ENCODE measurements at regions not wholly inside any gene's neighbourhood (a gene's known extent, or its start where the extent isn't known, plus 50 kb on each side); places are given as distances from the start of the nearest gene placed in this dataset.

DNA sequence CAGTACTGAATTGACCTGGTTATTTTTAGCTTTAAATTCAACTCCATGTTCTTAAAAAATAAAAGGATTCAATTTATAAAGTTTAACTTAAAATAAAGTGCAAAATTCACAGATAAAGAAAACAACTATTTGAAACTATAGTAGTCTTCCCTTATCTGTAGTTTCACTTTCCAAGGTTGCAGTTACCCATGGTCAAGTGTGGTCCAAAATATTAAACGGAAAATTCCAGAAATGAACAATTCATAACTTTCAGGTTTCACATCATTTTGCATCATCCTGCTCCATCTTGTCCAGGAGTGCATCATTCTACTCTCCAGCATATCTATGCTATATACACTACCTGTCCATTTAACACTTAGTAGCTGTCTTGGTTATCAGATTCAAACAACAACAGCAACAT is 54.5 kb upstream of the ZNF804A start:
- H3K27ac ChIP-seq (ENCODE audit: low read length) = no peak overlapping the region
- no peak overlapping the region for H3K4me3 ChIP-seq (ENCODE audit: low read length)
- H3K79me2 ChIP-seq (replicated peaks; ENCODE audit: insufficient read depth, low read length) = no peaks in the 10 kb centered on the region
- TF ChIP-seq MXI1 (conservative IDR thresholded peaks at IDR 0.05; ENCODE audit: poor library complexity, severe bottlenecking) (no peak), RAD21 (conservative IDR thresholded peaks at IDR 0.05) (no peak)
- TF ChIP-seq, protein P1, sequence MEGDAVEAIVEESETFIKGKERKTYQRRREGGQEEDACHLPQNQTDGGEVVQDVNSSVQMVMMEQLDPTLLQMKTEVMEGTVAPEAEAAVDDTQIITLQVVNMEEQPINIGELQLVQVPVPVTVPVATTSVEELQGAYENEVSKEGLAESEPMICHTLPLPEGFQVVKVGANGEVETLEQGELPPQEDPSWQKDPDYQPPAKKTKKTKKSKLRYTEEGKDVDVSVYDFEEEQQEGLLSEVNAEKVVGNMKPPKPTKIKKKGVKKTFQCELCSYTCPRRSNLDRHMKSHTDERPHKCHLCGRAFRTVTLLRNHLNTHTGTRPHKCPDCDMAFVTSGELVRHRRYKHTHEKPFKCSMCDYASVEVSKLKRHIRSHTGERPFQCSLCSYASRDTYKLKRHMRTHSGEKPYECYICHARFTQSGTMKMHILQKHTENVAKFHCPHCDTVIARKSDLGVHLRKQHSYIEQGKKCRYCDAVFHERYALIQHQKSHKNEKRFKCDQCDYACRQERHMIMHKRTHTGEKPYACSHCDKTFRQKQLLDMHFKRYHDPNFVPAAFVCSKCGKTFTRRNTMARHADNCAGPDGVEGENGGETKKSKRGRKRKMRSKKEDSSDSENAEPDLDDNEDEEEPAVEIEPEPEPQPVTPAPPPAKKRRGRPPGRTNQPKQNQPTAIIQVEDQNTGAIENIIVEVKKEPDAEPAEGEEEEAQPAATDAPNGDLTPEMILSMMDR (IDR thresholded peaks at IDR 0.05; ENCODE audit: poor library complexity, severe bottlenecking) = no peak
- no peaks in the 10 kb centered on the region for H4K20me1 ChIP-seq (ENCODE audit: insufficient read depth)
- H2AFZ ChIP-seq (ENCODE audit: low read depth, low read length) = no peak overlapping the region
- no peaks in the 10 kb centered on the region for H3K9me3 ChIP-seq (ENCODE audit: low read length)
- no peak overlapping the region for H3K4me2 ChIP-seq (ENCODE audit: low read length)
- H3K36me3 ChIP-seq (ENCODE audit: insufficient read depth, low read length) = no peaks in the 10 kb centered on the region
- no peak overlapping the region for H3K9ac ChIP-seq (ENCODE audit: low read length)
- H3K9me2 ChIP-seq (ENCODE audit: insufficient read depth, low read length) = no peaks in the 10 kb centered on the region
- H3F3A ChIP-seq (ENCODE audit: insufficient read depth, low read length, poor library complexity, severe bottlenecking) = no peaks in the 10 kb centered on the region
- H3K27me3 ChIP-seq (ENCODE audit: insufficient read depth, low read depth, low read length) = no peaks in the 10 kb centered on the region

Small RNA genes in the stretch of these regions (small RNA-seq; reads per million reads assigned to genes)
- gene MIR548AE1 = 0 reads per million in 3 experiments
